K562 (cell line): ENCODE measurements at regions not wholly inside any gene's neighbourhood (a gene's known extent, or its start where the extent isn't known, plus 50 kb on each side); places are given as distances from the start of the nearest gene placed in this dataset.

ENCODE experiments used
- ATAC-seq: fragments of 200-7000 bp; cut with Tn5 transposase; 3 replicates; pipeline ENCODE4 v1.9.1; 2020; ENCODE audit warnings: moderate library complexity
- BruUV-seq: library from RNA; stranded (reverse); fragments of 400-500 nt; replicated peaks from 2 replicates; lab custom pipeline; 2021; lab: Mats Ljungman, UMichigan
- CTCF ChIA-PET: fragments of 300-600 bp; formaldehyde crosslinking; extraction: SDS; loops from one replicate; lab custom pipeline; 2021; ENCODE audit warnings: low intra/inter-chr PET ratio; lab: Yijun Ruan, JAX
- POLR2A ChIA-PET: fragments of 300-600, 350-650 bp; sonication (Branson Sonifier 250); formaldehyde crosslinking; extraction: SDS; loops from one replicate; lab custom pipeline; 2021; ENCODE audit warnings: antibody characterized with exemption, inconsistent platforms; lab: Yijun Ruan, JAX
- DNase-seq, 4 experiments: peaks; one replicate each; pipeline versions ENCODE4 v3.0.0 to v3.0.0-alpha.2; 2011 to 2018; ENCODE audit warnings: low spot score in 3 of 4, mixed read lengths in 3 of 4; ENCODE audit errors: extremely low read depth in 1 of 4
- FAIRE-seq: peaks from 2 replicates; lab custom pipeline; 2011; peaks lifted over from hg19 to GRCh38; lab: Jason Lieb, UNC
- H2AFZ ChIP-seq: 2 replicates; pipeline ENCODE4 v1.6.0; 2011; ENCODE audit warnings: low read depth, low read length, control low read depth, inconsistent platforms
- H3K27ac ChIP-seq: fragments of 200-600 bp; 3 replicates; pipeline ENCODE4 v1.8.0; 2011; ENCODE audit warnings: low read depth, mild to moderate bottlenecking, control low read depth, inconsistent platforms, low read length, moderate library complexity, mixed read lengths; ENCODE audit errors: extremely low read depth
- H3K27me3 ChIP-seq, 2 experiments: fragments of 300-600 bp in 1 of 2; 2 replicates in 1 of 2; 3 replicates in 1 of 2; pipeline versions ENCODE4 v1.6.0 to v1.8.0; 2011; ENCODE audit warnings: inconsistent platforms in 2 of 2, low read length in 2 of 2, mild to moderate bottlenecking in 1 of 2, mixed read lengths in 1 of 2, moderate library complexity in 1 of 2; ENCODE audit not compliant: control insufficient read depth in 2 of 2, insufficient read depth in 2 of 2
- H3K36me3 ChIP-seq: fragments of 300-600 bp; 3 replicates; pipeline ENCODE4 v1.8.0; 2011; ENCODE audit warnings: mild to moderate bottlenecking, low read length, inconsistent platforms; ENCODE audit not compliant: control insufficient read depth, insufficient read depth
- H3K4me1 ChIP-seq, 2 experiments: fragments of 200-600 bp in 1 of 2; replicated peaks in 1 of 2; 2 replicates in 1 of 2; 3 replicates in 1 of 2; pipeline versions ENCODE4 v1.5.1 to v1.8.0; 2011; ENCODE audit warnings: inconsistent platforms in 2 of 2, low read length in 2 of 2, mild to moderate bottlenecking in 1 of 2, mixed read lengths in 1 of 2, moderate library complexity in 1 of 2; ENCODE audit not compliant: control insufficient read depth in 2 of 2, insufficient read depth in 2 of 2
- H3K4me2 ChIP-seq: 2 replicates; pipeline ENCODE4 v1.6.1; 2011; ENCODE audit warnings: low read length, control low read depth, inconsistent platforms, mixed read lengths; ENCODE audit not compliant: insufficient read depth
- H3K4me3 ChIP-seq: fragments of 200-600 bp; sonication (generic), shearing (Covaris generic); 2 replicates; pipeline ENCODE4 v1.5.1; 2016; ENCODE audit warnings: control low read depth, inconsistent platforms
- H3K79me2 ChIP-seq: fragments of 200-600 bp; 3 replicates; pipeline ENCODE4 v1.8.0; 2011; ENCODE audit warnings: low read length, inconsistent platforms; ENCODE audit not compliant: control insufficient read depth, insufficient read depth
- H3K9ac ChIP-seq, 2 experiments: 2 replicates each; pipeline versions ENCODE4 v1.6.0 to v1.6.1; 2011; ENCODE audit warnings: low read depth in 2 of 2, low read length in 2 of 2, control low read depth in 1 of 2, inconsistent platforms in 1 of 2, mild to moderate bottlenecking in 1 of 2, mixed read lengths in 1 of 2; ENCODE audit not compliant: insufficient read depth in 1 of 2
- H3K9me1 ChIP-seq: one replicate; pipeline ENCODE4 v1.6.0; 2011; ENCODE audit warnings: inconsistent platforms, mild to moderate bottlenecking, low read length, moderate library complexity; ENCODE audit not compliant: control insufficient read depth, insufficient read depth
- H3K9me3 ChIP-seq: replicated peaks from 2 replicates; pipeline ENCODE4 v1.5.1; 2011; ENCODE audit warnings: low read depth, low read length, inconsistent platforms; ENCODE audit not compliant: control insufficient read depth, insufficient read depth
- H4K20me1 ChIP-seq: replicated peaks from 2 replicates; pipeline ENCODE4 v1.6.1; 2011; ENCODE audit warnings: low read length, inconsistent platforms, mixed read lengths; ENCODE audit not compliant: control insufficient read depth, insufficient read depth
- HNRNPK ChIP-seq: fragments of 200-400 bp; formaldehyde crosslinking; IDR thresholded peaks from one replicate; pipeline ENCODE4 v1.6.1; 2018; ENCODE audit warnings: mild to moderate bottlenecking, low read depth, low read length; ENCODE audit not compliant: poor library complexity, severe bottlenecking
- NCOR1 ChIP-seq: fragments of 450-650 bp; IDR thresholded peaks from 2 replicates; pipeline ENCODE4 v1.6.1; 2016; ENCODE audit warnings: mild to moderate bottlenecking, moderate library complexity
- NR2C1 ChIP-seq, 2 experiments: fragments of 450-650 bp; IDR thresholded peaks; 2 replicates each; pipeline ENCODE4 v1.6.1; 2017; ENCODE audit warnings: mild to moderate bottlenecking in 2 of 2, antibody characterized with exemption in 1 of 2, inconsistent platforms in 1 of 2, missing compliant biosample characterization in 1 of 2, missing genetic modification characterization in 1 of 2
- POLR2H ChIP-seq: IDR thresholded peaks from 2 replicates; pipeline ENCODE4 v1.6.1; 2016; ENCODE audit warnings: missing genetic modification characterization, low read depth, mild to moderate bottlenecking, control low read depth, missing compliant biosample characterization, moderate library complexity
- PTRF ChIP-seq: fragments of 450-650 bp; IDR thresholded peaks from 2 replicates; pipeline ENCODE4 v1.6.1; 2016; ENCODE audit warnings: mild to moderate bottlenecking, missing genetic modification characterization, missing compliant biosample characterization
- RAD51 ChIP-seq: fragments of 450-650 bp; IDR thresholded peaks from 2 replicates; pipeline ENCODE4 v1.7.1; 2016; ENCODE audit warnings: low read depth, mild to moderate bottlenecking, borderline replicate concordance
- SAP30 ChIP-seq: fragments of 200-600 bp; sonication (generic); IDR thresholded peaks from 2 replicates; pipeline ENCODE4 v1.6.1; 2012; ENCODE audit warnings: borderline replicate concordance, low read depth, mild to moderate bottlenecking, moderate library complexity, low read length, control low read depth, inconsistent platforms; ENCODE audit not compliant: insufficient read depth, poor library complexity, severe bottlenecking
- ZNF263 ChIP-seq: sonication (generic); formaldehyde crosslinking; IDR thresholded peaks from 2 replicates; pipeline ENCODE4 v1.8.0; 2022; ENCODE audit warnings: mild to moderate bottlenecking, missing genetic modification reagents, borderline replicate concordance
- ZNF318 ChIP-seq, 2 experiments: fragments of 450-650 bp; IDR thresholded peaks; 2 replicates each; pipeline ENCODE4 v1.6.1; 2016; ENCODE audit warnings: mild to moderate bottlenecking in 2 of 2, borderline replicate concordance in 1 of 2, low read depth in 1 of 2, moderate library complexity in 1 of 2
- WGBS: fragments of 100-300 bp; shearing (Covaris generic); methylation state at CpG from one replicate; pipeline ENCODE4 v1.1.6; 2016; ENCODE audit warnings: low coverage, mixed read lengths; ENCODE audit not compliant: insufficient coverage; ENCODE audit errors: missing lambda C conversion rate; 5-methylcytosine and 5-hydroxymethylcytosine counted together
- in situ Hi-C: fragments of 300-500 bp; cut with MboI; formaldehyde crosslinking; loops from 4 replicates; pipeline ENCODE4 v1.15.0; 2018; ENCODE audit warnings: inconsistent platforms, mixed read lengths
- intact Hi-C: fragments of 100-400 bp; cut with micrococcal nuclease; formaldehyde crosslinking; loops from 2 replicates; pipeline ENCODE4 v1.14.2; 2022

GRCh38 chr7:41786404-41786803 is 83.5 kb upstream of the INHBA start:
- 0% methylated on average over 2 of the region's 2 CpGs for WGBS
- no peaks in the 10 kb centered on the region for H3K9me1 ChIP-seq
- DNase-seq (no peak), ATAC-seq (no peak), FAIRE-seq (no peak)
- no peaks in the 10 kb centered on the region for H3K27me3 ChIP-seq
- ChIA-PET POLR2A (no interaction called here), CTCF (no interaction called here)
- no peaks in the 10 kb centered on the region for H3K79me2 ChIP-seq
- no peak overlapping the region for H3K27ac ChIP-seq
- no peak overlapping the region for H3K9ac ChIP-seq
- no TSS peak for BruUV-seq
- no peak overlapping the region for H2AFZ ChIP-seq
- intact Hi-C loops (no loop called here), in situ Hi-C loops (no loop called here)
- H3K4me2 ChIP-seq, result no peak overlapping the region
- no peaks in the 10 kb centered on the region for H3K9me3 ChIP-seq
- no peaks in the 10 kb centered on the region for H3K4me1 ChIP-seq
- TF ChIP-seq NCOR1 (no peak), HNRNPK (no peak), NR2C1 (IDR thresholded peaks at IDR 0.05) (no peak), NR2C1 (tag; IDR thresholded peaks at IDR 0.05) (no peak), POLR2H (tag) (no peak), PTRF (tag) (no peak), ZNF318 (IDR thresholded peaks at IDR 0.05; ENCODE audit: borderline replicate concordance in 1 of 2, low read depth in 1 of 2) (no peak), SAP30 (no peak), ZNF263 (CRISPR knock-in tag) (no peak), RAD51 (no peak)
- TF ChIP-seq, all 486 proteins: peak for 0
- Histone ChIP-seq H3K4me3 (no peak overlapping the region), H4K20me1 (no peaks in the 10 kb centered on the region), H3K36me3 (no peaks in the 10 kb centered on the region)
